DOHH2 (cell line): ENCODE measurements at regions not wholly inside any gene's neighbourhood (a gene's known extent, or its start where the extent isn't known, plus 50 kb on each side); places are given as distances from the start of the nearest gene placed in this dataset.

Experiments used
- H3F3A ChIP-seq: fragments of 200-600 bp; sonication (generic), shearing (Covaris generic); 2 replicates; pipeline ENCODE4 v1.6.0; 2016; ENCODE audit warnings: antibody characterized with exemption, mild to moderate bottlenecking; ENCODE audit not compliant: control insufficient read depth, insufficient read depth
- H3K27ac ChIP-seq: fragments of 200-600 bp; sonication (generic); 2 replicates; pipeline ENCODE4 v1.5.1; 2014; ENCODE audit warnings: low read depth, mild to moderate bottlenecking, low read length, moderate library complexity
- H3K27me3 ChIP-seq: fragments of 200-600 bp; sonication (generic); 2 replicates; pipeline ENCODE4 v1.6.1; 2014; ENCODE audit warnings: mild to moderate bottlenecking, low read length, mixed read lengths; ENCODE audit not compliant: control insufficient read depth
- H3K36me3 ChIP-seq: fragments of 200-600 bp; sonication (generic); 2 replicates; pipeline ENCODE4 v1.6.1; 2014; ENCODE audit warnings: mild to moderate bottlenecking, low read length, moderate library complexity, mixed read lengths; ENCODE audit not compliant: control insufficient read depth
- H3K4me1 ChIP-seq: fragments of 200-600 bp; sonication (generic); 2 replicates; pipeline ENCODE4 v1.6.1; 2014; ENCODE audit warnings: mild to moderate bottlenecking, low read length, mixed read lengths; ENCODE audit not compliant: control insufficient read depth
- H3K4me2 ChIP-seq: fragments of 200-600 bp; sonication (generic); 2 replicates; pipeline ENCODE4 v1.6.0; 2014; ENCODE audit warnings: mild to moderate bottlenecking, low read length, moderate library complexity
- H3K4me3 ChIP-seq: fragments of 200-600 bp; sonication (generic); 2 replicates; pipeline ENCODE4 v1.5.1; 2014; ENCODE audit warnings: mild to moderate bottlenecking, low read length, mixed read lengths
- H3K79me2 ChIP-seq: fragments of 200-600 bp; sonication (generic); 2 replicates; pipeline ENCODE4 v1.6.1; 2014; ENCODE audit warnings: mild to moderate bottlenecking, low read length, mixed read lengths; ENCODE audit not compliant: control insufficient read depth
- H3K9me2 ChIP-seq: fragments of 200-600 bp; sonication (generic); replicated peaks from 2 replicates; pipeline ENCODE4 v1.6.1; 2014; ENCODE audit warnings: mild to moderate bottlenecking, low read length, mixed read lengths; ENCODE audit not compliant: control insufficient read depth
- H3K9me3 ChIP-seq: fragments of 200-600 bp; sonication (generic); 2 replicates; pipeline ENCODE4 v1.6.1; 2014; ENCODE audit warnings: antibody characterized with exemption, low read length, mixed read lengths; ENCODE audit not compliant: control insufficient read depth, insufficient read depth
- H4K20me1 ChIP-seq: fragments of 200-600 bp; sonication (generic); 2 replicates; pipeline ENCODE4 v1.6.0; 2014; ENCODE audit warnings: low read depth, mild to moderate bottlenecking, antibody characterized with exemption, low read length, moderate library complexity; ENCODE audit not compliant: control insufficient read depth, insufficient read depth
- EZH2phosphoT487 ChIP-seq: fragments of 200-600 bp; sonication (generic); IDR thresholded peaks from 2 replicates; pipeline ENCODE4 v1.6.1; 2017; ENCODE audit warnings: borderline replicate concordance, mild to moderate bottlenecking, antibody characterized with exemption, low read length, moderate library complexity, mixed read lengths
- TF ChIP-seq, protein P1 (sequence below): fragments of 200-600 bp; sonication (generic); IDR thresholded peaks from one replicate; pipeline ENCODE4 v1.5.1; 2014; ENCODE audit warnings: antibody characterized with exemption, mild to moderate bottlenecking, low read depth, low read length; ENCODE audit not compliant: poor library complexity, severe bottlenecking

- H3K4me2 ChIP-seq, result no peak overlapping the region
- no peaks in the 10 kb centered on the region for H3K36me3 ChIP-seq
- no peaks in the 10 kb centered on the region for H3K27me3 ChIP-seq
- H3K9me2 ChIP-seq, result no peaks in the 10 kb centered on the region
- TF ChIP-seq, protein P1, sequence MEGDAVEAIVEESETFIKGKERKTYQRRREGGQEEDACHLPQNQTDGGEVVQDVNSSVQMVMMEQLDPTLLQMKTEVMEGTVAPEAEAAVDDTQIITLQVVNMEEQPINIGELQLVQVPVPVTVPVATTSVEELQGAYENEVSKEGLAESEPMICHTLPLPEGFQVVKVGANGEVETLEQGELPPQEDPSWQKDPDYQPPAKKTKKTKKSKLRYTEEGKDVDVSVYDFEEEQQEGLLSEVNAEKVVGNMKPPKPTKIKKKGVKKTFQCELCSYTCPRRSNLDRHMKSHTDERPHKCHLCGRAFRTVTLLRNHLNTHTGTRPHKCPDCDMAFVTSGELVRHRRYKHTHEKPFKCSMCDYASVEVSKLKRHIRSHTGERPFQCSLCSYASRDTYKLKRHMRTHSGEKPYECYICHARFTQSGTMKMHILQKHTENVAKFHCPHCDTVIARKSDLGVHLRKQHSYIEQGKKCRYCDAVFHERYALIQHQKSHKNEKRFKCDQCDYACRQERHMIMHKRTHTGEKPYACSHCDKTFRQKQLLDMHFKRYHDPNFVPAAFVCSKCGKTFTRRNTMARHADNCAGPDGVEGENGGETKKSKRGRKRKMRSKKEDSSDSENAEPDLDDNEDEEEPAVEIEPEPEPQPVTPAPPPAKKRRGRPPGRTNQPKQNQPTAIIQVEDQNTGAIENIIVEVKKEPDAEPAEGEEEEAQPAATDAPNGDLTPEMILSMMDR, result no peak
- no peak for TF ChIP-seq EZH2phosphoT487
- no peaks in the 10 kb centered on the region for H3K79me2 ChIP-seq
- H3F3A ChIP-seq, result no peaks in the 10 kb centered on the region
- H3K4me1 ChIP-seq, result no peaks in the 10 kb centered on the region
- no peak overlapping the region for H3K27ac ChIP-seq
- H3K4me3 ChIP-seq, result no peak overlapping the region
- no peaks in the 10 kb centered on the region for H3K9me3 ChIP-seq
- H4K20me1 ChIP-seq, result no peaks in the 10 kb centered on the region
These were observed 156.3 kb downstream of the C1orf94 start for GRCh38 chr1:34332996-34333395.

DNA sequence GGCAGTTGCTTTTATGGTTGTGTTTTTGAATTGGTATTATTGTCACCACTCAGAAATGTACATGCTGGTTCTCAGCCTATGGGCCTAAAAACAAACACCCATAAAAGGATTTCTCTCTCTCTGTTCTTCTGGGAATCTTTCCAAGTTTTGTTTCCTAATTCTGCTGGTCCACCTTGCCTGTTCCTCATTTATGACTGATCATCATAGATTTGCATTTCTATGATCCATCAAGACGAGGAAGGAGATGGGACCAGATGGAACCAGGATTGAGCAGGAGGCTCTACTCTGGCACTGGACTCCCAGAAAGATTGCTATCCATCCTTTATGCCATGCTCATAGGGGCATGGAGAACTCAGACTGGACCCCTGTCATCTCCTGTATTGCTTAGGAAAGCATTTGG is 162.2 kb downstream of the C1orf94 start:
- no peaks in the 10 kb centered on the region for H3K4me1 ChIP-seq
- H3K9me2 ChIP-seq, result no peaks in the 10 kb centered on the region
- no peaks in the 10 kb centered on the region for H3F3A ChIP-seq
- no peak overlapping the region for H3K27ac ChIP-seq
- H3K27me3 ChIP-seq, result no peaks in the 10 kb centered on the region
- H4K20me1 ChIP-seq, result no peaks in the 10 kb centered on the region
- H3K9me3 ChIP-seq, result no peaks in the 10 kb centered on the region
- no peaks in the 10 kb centered on the region for H3K79me2 ChIP-seq
- H3K4me3 ChIP-seq, result no peak overlapping the region
- no peak for TF ChIP-seq EZH2phosphoT487
- TF ChIP-seq, protein P1, result no peak
- no peak overlapping the region for H3K4me2 ChIP-seq
- no peaks in the 10 kb centered on the region for H3K36me3 ChIP-seq

DNA sequence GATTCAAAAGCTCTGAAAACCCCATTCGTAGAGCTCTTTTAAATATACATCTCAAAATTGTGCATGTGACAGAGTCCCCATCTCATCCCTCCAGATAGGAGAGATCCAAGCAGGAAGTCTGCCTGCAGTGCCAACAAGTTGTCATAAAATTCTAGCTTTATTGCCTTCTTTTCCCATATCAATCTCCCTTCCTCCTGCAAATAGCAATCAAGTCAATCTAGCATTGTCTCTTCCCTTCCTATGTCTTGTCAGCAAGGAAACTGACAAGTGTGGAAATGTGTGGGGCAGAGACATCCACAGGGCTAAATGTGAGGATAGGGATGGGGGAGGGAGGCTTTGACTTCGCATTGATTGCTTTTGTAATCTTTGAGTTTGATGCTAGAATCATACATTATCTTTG is 165.2 kb downstream of the C1orf94 start:
- Histone ChIP-seq H3K79me2 (no peaks in the 10 kb centered on the region), H3K9me3 (no peaks in the 10 kb centered on the region), H4K20me1 (no peaks in the 10 kb centered on the region), H3K36me3 (no peaks in the 10 kb centered on the region), H3K4me3 (no peak overlapping the region), H3K4me2 (no peak overlapping the region), H3K9me2 (no peaks in the 10 kb centered on the region), H3F3A (no peaks in the 10 kb centered on the region), H3K27me3 (no peaks in the 10 kb centered on the region), H3K27ac (no peak overlapping the region), H3K4me1 (no peaks in the 10 kb centered on the region)
- TF ChIP-seq EZH2phosphoT487, result no peak
- TF ChIP-seq, protein P1, result no peak

DNA sequence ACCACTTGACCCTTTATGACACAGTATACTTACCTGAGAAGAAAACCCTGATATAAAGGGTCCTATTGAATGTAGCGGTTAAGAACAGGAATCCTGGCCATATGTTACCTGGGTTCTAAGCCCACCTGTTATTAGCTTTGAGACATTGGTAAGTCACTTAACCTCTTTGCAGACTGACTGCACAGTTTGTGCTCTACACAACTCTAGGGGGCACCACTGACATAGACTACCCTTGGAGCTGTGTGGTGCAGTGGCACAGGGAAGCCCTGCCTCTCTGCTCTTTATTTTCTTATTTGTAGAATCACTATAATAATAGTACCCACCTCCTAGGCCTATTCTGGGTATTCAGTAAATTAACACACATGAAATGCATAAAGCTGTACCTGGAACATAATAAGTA is 165.6 kb downstream of the C1orf94 start:
- Histone ChIP-seq H3K27me3 (no peaks in the 10 kb centered on the region), H3K4me3 (no peak overlapping the region)
- TF ChIP-seq, protein P1, result no peak
- TF ChIP-seq EZH2phosphoT487, result no peak

More for the DNA sequence above, 165.6 kb downstream of the C1orf94 start:
- Histone ChIP-seq H3K4me2 (no peak overlapping the region), H3K27ac (no peak overlapping the region), H3K36me3 (no peaks in the 10 kb centered on the region), H3K4me1 (no peaks in the 10 kb centered on the region), H3F3A (no peaks in the 10 kb centered on the region), H4K20me1 (no peaks in the 10 kb centered on the region), H3K9me3 (no peaks in the 10 kb centered on the region), H3K79me2 (no peaks in the 10 kb centered on the region), H3K9me2 (no peaks in the 10 kb centered on the region)
